Stimulated activated naive CD8-positive, alpha-beta T cell treated with anti-CD3 and anti-CD28 coated beads, Interleukin-15, Interleukin-2, amounts not matched to agents 100 ng/mL and 50 ng/mL, for 24 hours (primary cell): ENCODE measurements at regions not wholly inside any gene's neighbourhood (a gene's known extent, or its start where the extent isn't known, plus 50 kb on each side); places are given as distances from the start of the nearest gene placed in this dataset.

Experiments used
- H3K27ac Mint-ChIP-seq: one replicate; pipeline ENCODE4 v1.8.0; 2021; ENCODE audit warnings: mild to moderate bottlenecking, mixed read lengths
- H3K27me3 Mint-ChIP-seq: one replicate; pipeline ENCODE4 v1.8.0; 2021; ENCODE audit warnings: mixed read lengths
- H3K36me3 Mint-ChIP-seq: one replicate; pipeline ENCODE4 v1.8.0; 2021; ENCODE audit warnings: low read depth, mixed read lengths
- H3K4me1 Mint-ChIP-seq: one replicate; pipeline ENCODE4 v1.8.0; 2021; ENCODE audit warnings: low read depth, mixed read lengths
- H3K4me3 Mint-ChIP-seq: one replicate; pipeline ENCODE4 v1.8.0; 2021; ENCODE audit warnings: mild to moderate bottlenecking, mixed read lengths
- H3K9me3 Mint-ChIP-seq: one replicate; pipeline ENCODE4 v1.8.0; 2021; ENCODE audit warnings: mixed read lengths

DNA sequence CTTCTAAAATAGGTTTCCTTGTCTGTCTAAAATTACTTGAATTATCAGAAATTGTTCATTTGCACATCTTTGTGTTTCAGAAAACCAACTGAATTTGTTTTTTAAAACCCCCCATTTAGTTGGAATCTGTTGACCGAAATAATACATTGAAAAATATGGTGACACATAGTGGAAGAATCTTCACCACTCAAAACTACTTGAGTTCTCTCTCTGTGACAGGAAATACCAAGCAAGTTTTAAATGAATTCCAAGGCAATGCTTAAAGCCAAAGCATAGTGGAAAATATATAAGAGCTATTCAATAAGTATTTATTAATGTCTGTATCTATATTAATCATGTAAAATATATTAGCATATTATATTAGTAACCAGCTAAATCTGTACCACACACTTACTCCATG lies 224.9 kb upstream of the COL8A1 start:
- Mint-ChIP-seq H3K9me3 (no peaks in the 10 kb centered on the region), H3K36me3 (no peaks in the 10 kb centered on the region), H3K27ac (no peak overlapping the region), H3K4me3 (no peak overlapping the region), H3K4me1 (no peaks in the 10 kb centered on the region), H3K27me3 (no peaks in the 10 kb centered on the region)

DNA sequence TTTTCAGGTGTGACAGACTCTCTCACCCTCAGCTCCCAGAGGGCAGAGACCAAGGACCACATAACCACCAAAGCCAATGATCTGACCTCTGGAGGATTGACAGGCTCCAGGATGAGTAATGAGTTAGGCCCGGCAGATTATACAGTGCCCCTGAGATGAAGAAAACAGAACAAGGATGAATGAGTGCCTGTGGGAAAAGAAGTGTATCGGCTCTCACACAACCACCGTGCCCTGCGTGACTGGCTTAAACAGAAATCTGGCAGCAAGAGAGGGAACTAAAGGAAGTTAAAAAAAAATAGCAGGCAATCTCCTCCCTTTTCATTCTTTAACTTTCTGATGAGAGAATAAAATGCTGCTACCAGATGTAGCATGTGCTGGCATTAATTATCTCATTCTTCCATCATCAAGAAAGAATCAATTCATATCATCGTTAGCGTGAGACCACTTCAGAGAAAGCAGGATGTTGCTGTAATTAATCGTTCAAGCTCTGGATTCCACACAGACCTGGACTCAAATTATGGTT lies 227.5 kb upstream of the COL8A1 start:
- Mint-ChIP-seq H3K4me1 (no peaks in the 10 kb centered on the region), H3K9me3 (no peaks in the 10 kb centered on the region), H3K4me3 (no peak overlapping the region), H3K27me3 (no peaks in the 10 kb centered on the region), H3K36me3 (no peaks in the 10 kb centered on the region), H3K27ac (no peak overlapping the region)

DNA sequence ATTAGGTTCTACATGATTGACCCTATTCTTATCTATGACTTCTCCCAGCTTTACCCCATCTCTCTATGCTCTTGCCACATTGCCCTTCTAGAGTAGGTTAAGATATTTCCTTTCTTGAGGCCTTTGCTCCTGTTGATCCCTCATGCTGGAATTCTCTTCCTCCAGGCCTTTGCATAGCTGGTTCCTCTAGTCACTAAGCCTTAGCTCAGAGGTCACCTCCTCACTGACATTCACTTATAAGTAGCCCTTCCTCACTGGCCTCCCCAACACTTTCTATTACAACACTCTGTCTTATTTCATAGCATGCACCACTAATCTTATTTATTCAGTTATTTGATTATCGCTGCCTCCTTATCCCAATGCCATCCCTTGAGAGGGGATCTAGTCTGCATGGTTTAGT lies 228.4 kb upstream of the COL8A1 start:
- H3K36me3 Mint-ChIP-seq, result no peaks in the 10 kb centered on the region
- no peaks in the 10 kb centered on the region for H3K4me1 Mint-ChIP-seq
- no peaks in the 10 kb centered on the region for H3K27me3 Mint-ChIP-seq
- H3K4me3 Mint-ChIP-seq, result no peak overlapping the region
- H3K9me3 Mint-ChIP-seq, result no peaks in the 10 kb centered on the region
- no peak overlapping the region for H3K27ac Mint-ChIP-seq

DNA sequence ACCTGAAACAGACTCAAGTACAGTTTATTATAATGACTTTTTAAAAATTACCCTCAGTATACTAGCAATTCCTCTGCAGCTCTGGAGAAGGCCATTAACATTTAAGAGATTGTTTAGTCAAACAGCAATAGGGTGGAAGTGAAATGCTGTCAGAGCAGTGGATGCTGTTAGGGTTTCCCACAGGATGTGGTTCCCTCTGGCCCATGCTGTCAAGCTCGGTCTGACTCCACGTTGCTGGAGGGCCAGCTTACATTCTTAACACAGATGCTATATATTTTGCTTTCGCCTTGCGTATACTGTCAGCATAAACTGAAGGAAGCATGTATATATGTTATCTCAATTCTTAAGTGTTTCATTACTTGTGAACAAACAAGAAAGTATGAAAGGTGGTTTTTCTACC lies 231.1 kb upstream of the COL8A1 start:
- H3K4me1 Mint-ChIP-seq, result no peaks in the 10 kb centered on the region
- no peaks in the 10 kb centered on the region for H3K27me3 Mint-ChIP-seq
- no peaks in the 10 kb centered on the region for H3K9me3 Mint-ChIP-seq
- H3K4me3 Mint-ChIP-seq, result no peak overlapping the region
- no peaks in the 10 kb centered on the region for H3K36me3 Mint-ChIP-seq
- H3K27ac Mint-ChIP-seq, result no peak overlapping the region

DNA sequence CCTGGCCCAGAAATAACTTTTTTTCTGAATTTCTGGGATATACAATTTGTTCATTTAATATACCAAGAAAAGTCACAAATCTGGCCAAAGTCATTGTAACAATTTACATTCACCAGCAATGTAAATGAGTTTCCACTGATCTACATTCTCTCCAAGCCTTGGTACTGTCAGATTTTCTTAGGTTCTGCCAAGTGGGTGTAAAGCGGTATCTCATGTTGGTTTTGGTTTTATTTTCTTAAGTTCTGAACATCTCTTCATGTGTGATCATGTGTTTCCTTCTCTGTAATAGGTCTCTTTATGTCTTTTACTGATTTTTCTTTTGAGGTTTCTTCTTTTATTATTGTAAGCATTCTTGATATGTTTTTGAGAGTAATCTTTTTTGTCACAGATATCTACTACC lies 235.6 kb upstream of the COL8A1 start:
- Mint-ChIP-seq H3K27me3 (no peaks in the 10 kb centered on the region), H3K4me1 (no peaks in the 10 kb centered on the region), H3K36me3 (no peaks in the 10 kb centered on the region), H3K9me3 (peaks cover 8% of the 10 kb centered on the region), H3K27ac (no peak overlapping the region), H3K4me3 (no peak overlapping the region)

DNA sequence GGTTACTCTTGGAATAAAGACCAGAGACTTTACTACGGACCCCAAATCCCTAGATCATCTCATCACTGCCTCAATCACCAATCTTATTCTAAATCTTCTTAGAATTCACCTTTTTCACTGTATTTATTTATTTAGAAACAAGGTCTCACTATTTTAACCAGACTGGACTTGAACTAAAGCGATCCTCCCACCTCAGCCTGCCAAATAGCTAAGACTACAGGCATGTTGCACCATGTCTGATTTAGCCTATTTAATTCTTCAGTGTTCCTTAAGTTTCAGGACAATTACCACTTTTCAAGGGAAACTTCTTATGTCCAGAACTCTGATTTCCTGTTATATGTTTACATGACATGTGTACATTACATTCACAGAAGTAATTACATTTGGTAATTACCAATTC lies 238.0 kb upstream of the COL8A1 start:
- no peak overlapping the region for H3K27ac Mint-ChIP-seq
- no peak overlapping the region for H3K4me3 Mint-ChIP-seq
- no peaks in the 10 kb centered on the region for H3K4me1 Mint-ChIP-seq
- H3K9me3 Mint-ChIP-seq, result peaks cover 12% of the 10 kb centered on the region
- H3K36me3 Mint-ChIP-seq, result no peaks in the 10 kb centered on the region
- no peaks in the 10 kb centered on the region for H3K27me3 Mint-ChIP-seq

DNA sequence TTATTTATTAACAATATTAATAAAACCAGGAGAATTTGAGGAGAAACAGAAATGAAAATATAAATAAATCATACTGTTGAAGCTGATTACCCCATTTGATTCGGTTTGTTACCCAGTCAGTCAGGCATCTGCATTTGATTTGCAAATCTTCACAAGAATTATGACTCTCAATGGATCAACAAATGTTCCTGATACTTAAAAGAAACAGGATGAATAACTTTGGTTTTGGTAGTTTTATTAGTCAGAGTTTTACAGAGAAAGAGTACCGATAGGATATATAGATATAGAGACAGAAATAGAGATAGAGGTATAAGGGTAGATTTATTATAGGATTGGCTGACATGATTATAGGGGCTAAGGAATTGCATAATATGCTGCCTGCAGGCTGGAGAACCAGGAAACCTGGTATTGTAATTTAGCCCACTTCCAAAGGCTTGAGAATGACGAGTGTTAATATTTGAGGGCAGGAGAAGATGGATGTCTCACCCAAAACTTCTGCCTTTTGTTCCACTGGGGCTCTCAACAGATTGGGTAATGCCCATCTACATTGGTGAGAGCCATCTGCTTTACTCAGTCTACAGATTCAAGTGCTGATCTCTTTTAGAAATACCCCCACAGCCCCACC lies 241.6 kb upstream of the COL8A1 start:
- Mint-ChIP-seq H3K4me3 (no peak overlapping the region), H3K27me3 (no peaks in the 10 kb centered on the region), H3K4me1 (no peaks in the 10 kb centered on the region)

DNA sequence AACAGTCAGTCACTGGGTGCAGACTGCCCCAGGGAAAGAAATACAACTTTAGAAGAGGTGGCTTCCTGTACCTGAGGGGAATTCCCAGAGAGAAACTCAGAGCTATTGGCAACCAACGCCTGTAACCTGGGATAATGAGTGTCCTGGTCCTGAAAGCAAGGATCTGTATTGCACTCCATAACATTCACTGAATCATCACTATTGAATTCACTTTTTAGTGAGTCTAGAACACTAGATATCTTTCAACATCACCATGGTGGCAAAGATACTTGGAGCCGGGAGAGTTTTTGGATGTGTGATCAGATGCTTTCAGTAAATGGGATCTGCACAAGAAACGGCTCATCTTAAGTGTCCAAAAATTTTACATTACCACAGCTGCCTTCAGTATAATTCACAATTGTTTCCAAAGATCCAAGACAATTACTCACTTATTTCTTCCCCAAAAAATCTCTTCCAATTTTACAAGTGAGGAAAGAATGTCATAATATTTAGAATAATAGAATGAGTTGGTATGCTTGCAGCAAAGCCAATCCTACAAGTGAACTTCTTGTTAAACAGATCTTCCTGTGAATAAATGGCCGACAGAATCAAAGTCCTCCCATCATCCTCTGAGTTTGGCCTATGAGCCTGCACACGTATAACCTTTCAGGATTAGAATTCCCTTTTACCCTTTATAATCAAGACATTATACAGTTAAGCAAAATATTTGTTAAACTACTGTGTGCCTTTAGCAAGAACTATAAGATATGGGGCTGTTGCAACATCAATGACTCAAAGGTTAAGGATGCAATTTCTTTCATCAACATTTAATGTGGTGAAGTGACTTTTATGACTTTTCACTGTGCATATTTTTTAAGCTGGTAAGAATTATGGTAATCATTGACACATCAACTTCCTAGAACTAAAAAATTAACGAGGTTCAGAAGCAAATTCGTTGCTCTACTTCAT lies 243.3 kb upstream of the COL8A1 start:
- H3K27ac Mint-ChIP-seq, result no peak overlapping the region
- peaks cover 12% of the 10 kb centered on the region for H3K9me3 Mint-ChIP-seq
- no peaks in the 10 kb centered on the region for H3K36me3 Mint-ChIP-seq
- no peak overlapping the region for H3K4me3 Mint-ChIP-seq
- H3K4me1 Mint-ChIP-seq, result no peaks in the 10 kb centered on the region
- H3K27me3 Mint-ChIP-seq, result no peaks in the 10 kb centered on the region

More for the DNA sequence above, 241.6 kb upstream of the COL8A1 start:
- peaks cover 12% of the 10 kb centered on the region for H3K9me3 Mint-ChIP-seq
- H3K27ac Mint-ChIP-seq, result no peak overlapping the region
- H3K36me3 Mint-ChIP-seq, result no peaks in the 10 kb centered on the region

DNA sequence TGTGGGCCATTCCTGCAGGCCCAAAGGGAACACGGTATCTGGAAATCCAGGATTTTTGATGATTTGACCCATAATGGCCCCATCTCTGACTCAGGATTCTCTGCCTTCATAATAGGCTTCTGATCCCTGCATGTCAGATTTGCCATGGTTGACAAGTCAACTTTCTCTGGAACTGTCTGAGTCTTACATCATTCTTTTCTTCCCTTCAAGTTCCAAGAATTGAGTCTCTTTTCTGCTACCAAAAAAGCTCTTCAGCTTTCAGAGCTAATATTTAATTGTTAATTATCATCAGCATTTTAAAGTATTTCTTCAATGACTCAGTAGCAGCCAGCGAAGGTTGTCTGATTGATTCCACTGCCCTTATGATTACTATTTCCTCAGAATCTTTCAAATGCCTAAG lies 244.4 kb upstream of the COL8A1 start:
- H3K36me3 Mint-ChIP-seq, result no peaks in the 10 kb centered on the region

DNA sequence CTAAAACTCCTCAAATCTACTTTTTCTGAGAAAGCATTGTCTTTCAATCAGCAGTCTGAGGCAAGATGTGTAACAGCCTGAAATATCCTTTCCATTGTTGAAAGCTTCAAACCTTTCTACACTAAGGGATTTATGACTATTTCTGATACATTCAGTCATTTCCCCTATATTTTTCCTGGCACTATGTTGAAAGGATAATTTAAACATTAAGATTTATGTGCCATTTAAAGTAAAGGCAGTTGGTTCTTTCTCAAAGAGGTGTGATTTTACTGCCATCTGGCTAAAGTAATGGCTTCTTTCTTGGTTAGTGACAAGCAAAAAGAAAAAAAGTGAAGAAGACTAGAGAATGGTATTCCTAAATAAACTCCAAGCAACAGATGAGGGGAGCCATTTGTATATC lies 249.6 kb upstream of the COL8A1 start:
- no peaks in the 10 kb centered on the region for H3K27me3 Mint-ChIP-seq
- no peak overlapping the region for H3K4me3 Mint-ChIP-seq
- H3K4me1 Mint-ChIP-seq, result no peaks in the 10 kb centered on the region
- no peak overlapping the region for H3K27ac Mint-ChIP-seq
- no peaks in the 10 kb centered on the region for H3K36me3 Mint-ChIP-seq
- H3K9me3 Mint-ChIP-seq, result no peaks in the 10 kb centered on the region

More for the DNA sequence above, 244.4 kb upstream of the COL8A1 start:
- Mint-ChIP-seq H3K9me3 (peaks cover 7% of the 10 kb centered on the region), H3K27ac (no peak overlapping the region), H3K4me1 (no peaks in the 10 kb centered on the region), H3K27me3 (no peaks in the 10 kb centered on the region), H3K4me3 (no peak overlapping the region)

DNA sequence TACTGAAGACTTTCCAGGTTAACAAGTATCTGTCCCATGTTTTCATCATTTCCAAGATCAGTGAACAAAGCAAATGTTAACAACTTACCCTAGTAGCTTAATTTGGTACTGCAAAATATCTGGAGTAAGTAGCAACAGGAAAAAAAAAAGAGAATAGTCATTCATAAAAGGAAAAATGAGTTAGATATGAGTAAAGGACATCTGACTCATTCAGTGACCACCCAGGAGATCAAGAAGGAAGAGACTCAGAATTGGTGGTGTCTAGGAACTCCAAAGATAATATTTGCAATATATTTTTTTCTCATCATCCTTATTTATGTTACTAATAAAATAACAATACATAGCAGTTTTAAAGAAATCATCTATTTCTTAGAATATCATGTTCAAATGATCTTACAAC lies 253.8 kb upstream of the COL8A1 start:
- Mint-ChIP-seq H3K4me3 (no peak overlapping the region), H3K27me3 (no peaks in the 10 kb centered on the region), H3K9me3 (peaks cover 4% of the 10 kb centered on the region), H3K4me1 (no peaks in the 10 kb centered on the region), H3K36me3 (no peaks in the 10 kb centered on the region), H3K27ac (no peak overlapping the region)

DNA sequence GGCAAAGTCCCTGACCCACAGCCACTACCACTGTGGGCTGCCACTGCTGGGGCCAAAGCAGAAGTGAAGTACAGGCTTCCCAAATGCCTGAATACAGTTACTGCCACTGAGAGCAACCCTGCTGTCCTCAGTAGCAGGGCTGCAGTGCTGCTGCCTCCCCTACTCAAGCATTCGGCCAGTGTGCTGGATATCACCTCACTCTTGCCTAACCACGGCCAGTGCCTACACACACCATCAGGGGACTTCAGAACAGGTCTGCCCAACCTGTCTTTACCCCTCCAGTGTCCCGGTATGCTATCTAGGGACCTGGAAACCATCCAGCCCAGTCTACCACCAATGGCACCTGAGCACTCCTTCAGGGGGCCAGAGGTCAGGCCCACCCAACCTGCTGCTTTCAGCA lies 261.5 kb upstream of the COL8A1 start:
- Mint-ChIP-seq H3K4me3 (no peak overlapping the region), H3K27me3 (no peaks in the 10 kb centered on the region), H3K9me3 (peaks cover 4% of the 10 kb centered on the region), H3K36me3 (no peaks in the 10 kb centered on the region), H3K4me1 (no peaks in the 10 kb centered on the region), H3K27ac (no peak overlapping the region)

DNA sequence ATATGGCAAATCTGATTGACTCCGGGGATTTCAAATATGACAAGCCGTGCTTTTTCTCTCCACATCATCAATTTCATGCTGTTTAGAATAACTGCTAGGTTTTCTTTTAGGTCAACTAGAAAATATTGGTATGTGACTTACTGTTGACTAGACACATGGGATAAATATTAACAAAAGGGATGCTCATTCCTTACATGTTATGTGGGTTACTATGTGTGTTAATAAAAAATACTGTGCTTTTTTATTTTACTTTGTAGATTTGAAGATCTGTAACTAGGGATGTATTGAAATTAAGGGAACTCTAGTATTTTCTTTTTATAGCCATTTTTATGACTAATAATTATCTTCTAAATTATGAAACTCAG lies 264.6 kb upstream of the COL8A1 start:
- H3K4me1 Mint-ChIP-seq, result no peaks in the 10 kb centered on the region
- H3K36me3 Mint-ChIP-seq, result no peaks in the 10 kb centered on the region
- peaks cover 12% of the 10 kb centered on the region for H3K9me3 Mint-ChIP-seq
- no peak overlapping the region for H3K27ac Mint-ChIP-seq
- no peaks in the 10 kb centered on the region for H3K27me3 Mint-ChIP-seq
- H3K4me3 Mint-ChIP-seq, result no peak overlapping the region

DNA sequence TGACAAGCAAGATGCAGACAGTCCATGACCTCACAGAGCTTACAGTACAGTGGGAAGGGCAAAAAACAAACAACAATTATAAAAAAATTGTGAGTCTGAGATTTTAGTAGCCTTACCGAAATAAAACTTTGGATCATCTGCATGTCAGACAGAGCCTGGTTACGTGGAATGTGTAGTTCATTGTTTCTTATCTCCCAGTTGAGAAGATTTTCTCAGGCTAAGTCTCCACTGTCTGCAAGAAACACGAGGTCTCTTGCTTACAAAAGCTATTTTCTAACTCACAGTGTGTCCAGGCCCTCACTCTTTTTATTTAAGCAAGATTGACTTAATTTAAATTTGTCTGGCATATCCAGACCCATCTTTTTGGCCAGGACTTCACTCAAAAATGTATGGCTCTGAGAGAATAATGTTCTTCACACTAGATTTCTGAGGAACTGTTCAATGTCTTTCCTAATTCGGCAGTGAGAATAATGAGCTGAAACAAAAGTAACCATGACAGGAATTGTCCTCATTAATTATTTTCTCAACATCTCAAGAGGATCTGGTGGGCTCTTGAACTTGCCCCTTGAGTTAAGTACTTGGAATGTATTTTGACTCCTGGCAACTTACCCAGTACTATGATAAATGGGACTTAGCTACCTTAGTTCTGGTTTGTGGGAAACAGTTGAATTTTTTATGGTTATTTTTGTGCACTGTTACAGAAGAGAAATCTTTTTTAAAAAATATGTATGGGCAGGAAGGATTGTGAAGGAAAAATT lies 265.1 kb upstream of the COL8A1 start:
- Mint-ChIP-seq H3K27ac (no peak overlapping the region), H3K4me3 (no peak overlapping the region), H3K27me3 (no peaks in the 10 kb centered on the region), H3K36me3 (no peaks in the 10 kb centered on the region), H3K9me3 (peaks cover 17% of the 10 kb centered on the region), H3K4me1 (no peaks in the 10 kb centered on the region)
